Cardiac septum (tissue), 1 donor: ENCODE measurements at regions not wholly inside any gene's neighbourhood (a gene's known extent, or its start where the extent isn't known, plus 50 kb on each side); places are given as distances from the start of the nearest gene placed in this dataset.

ENCODE experiments used
- DNase-seq: peaks from one replicate; pipeline ENCODE4 v3.0.0-alpha.2; 2020; ENCODE audit warnings: low spot score
- intact Hi-C: fragments of 100-400 bp; cut with DNase I; formaldehyde crosslinking; loops from one replicate; pipeline ENCODE4 v1.14.0; 2022
- donor health status: DM: no; HTN: no; CAD: no.

GRCh38 chr9:106697750-106698502, 165.0 kb upstream of the ZNF462 start:
- DNase-seq = peak; percentile 88
- intact Hi-C loops = no loop called here

- intact Hi-C loops = no loop called here
These were observed 162.3 kb upstream of the ZNF462 start for GRCh38 chr9:106700676-106701075.

GRCh38 chr9:106701611-106702010, 161.4 kb upstream of the ZNF462 start:
- intact Hi-C loops = no loop called here
- no peak for DNase-seq

More at GRCh38 chr9:106700676-106701075, 162.3 kb upstream of the ZNF462 start:
- no peak for DNase-seq

- intact Hi-C loops = no loop called here
These were observed 158.8 kb upstream of the ZNF462 start for GRCh38 chr9:106704056-106704615.

GRCh38 chr9:106707291-106707690, 155.7 kb upstream of the ZNF462 start:
- intact Hi-C loops = loop anchor here (5.0 kb wide), 1 partner anchor 155 kb away; the partner anchor contains the start of gene ZNF462
- no peak for DNase-seq

More at GRCh38 chr9:106704056-106704615, 158.8 kb upstream of the ZNF462 start:
- DNase-seq = no peak

- intact Hi-C loops = loop anchor here (5.0 kb wide), 1 partner anchor 154 kb away; the partner anchor contains the start of gene ZNF462
- no peak for DNase-seq
These were observed 155.1 kb upstream of the ZNF462 start for GRCh38 chr9:106707738-106708474.

GRCh38 chr9:106708475-106709146, 154.4 kb upstream of the ZNF462 start:
- intact Hi-C loops = loop anchor here (5.0 kb wide), 1 partner anchor 154 kb away; the partner anchor contains the start of gene ZNF462
- DNase-seq = no peak

- DNase-seq = no peak
These were observed 150.7 kb upstream of the ZNF462 start for GRCh38 chr9:106712279-106712678.

GRCh38 chr9:106713206-106713605, 149.8 kb upstream of the ZNF462 start:
- no peak for DNase-seq
- intact Hi-C loops = no loop called here

More at GRCh38 chr9:106712279-106712678, 150.7 kb upstream of the ZNF462 start:
- intact Hi-C loops = no loop called here

- DNase-seq = no peak
- intact Hi-C loops = no loop called here
These were observed 146.1 kb upstream of the ZNF462 start for GRCh38 chr9:106716820-106717219.

GRCh38 chr9:106717686-106718085, 145.3 kb upstream of the ZNF462 start:
- intact Hi-C loops = no loop called here
- DNase-seq = no peak

GRCh38 chr9:106718936-106719335, 144.0 kb upstream of the ZNF462 start:
- DNase-seq = no peak
- intact Hi-C loops = no loop called here

- DNase-seq = no peak
- intact Hi-C loops = no loop called here
These were observed 140.8 kb upstream of the ZNF462 start for GRCh38 chr9:106722051-106722753.

GRCh38 chr9:106723926-106724325, 139.0 kb upstream of the ZNF462 start:
- intact Hi-C loops = no loop called here
- DNase-seq = no peak

GRCh38 chr9:106724566-106724965, 138.4 kb upstream of the ZNF462 start:
- no peak for DNase-seq
- intact Hi-C loops = no loop called here

- intact Hi-C loops = no loop called here
- DNase-seq = no peak
These were observed 136.7 kb upstream of the ZNF462 start for GRCh38 chr9:106726070-106726815.

- intact Hi-C loops = no loop called here
- DNase-seq = no peak
These were observed 135.0 kb upstream of the ZNF462 start for GRCh38 chr9:106727969-106728368.

- intact Hi-C loops = no loop called here
- DNase-seq = no peak
These were observed 134.1 kb upstream of the ZNF462 start for GRCh38 chr9:106728860-106729259.

GRCh38 chr9:106731910-106732309, 131.1 kb upstream of the ZNF462 start:
- DNase-seq = no peak
- intact Hi-C loops = no loop called here
